CD8-positive, alpha-beta memory T cell (primary cell): ENCODE measurements at regions not wholly inside any gene's neighbourhood (a gene's known extent, or its start where the extent isn't known, plus 50 kb on each side); places are given as distances from the start of the nearest gene placed in this dataset.
"Not testable (repeated sequence)": the region's sequence is repeated elsewhere in the genome, so short reads cannot be mapped to it uniquely, and the experiment has no call there.

Source experiments
- CTCF ChIA-PET: fragments of 350-600 bp; sonication (Branson Sonifier 250); formaldehyde crosslinking; loops from one replicate; lab custom pipeline; 2021; ENCODE audit warnings: antibody characterized with exemption; lab: Charles Lee
- POLR2A ChIA-PET: fragments of 350-600 bp; sonication (Branson Sonifier 250); formaldehyde crosslinking; loops from one replicate; lab custom pipeline; 2021; ENCODE audit warnings: antibody characterized with exemption; lab: Charles Lee
- DNase-seq, 5 donors: peaks; one replicate each; pipeline versions ENCODE4 v3.0.0 to v3.0.0-alpha.2; 2020 to 2022; ENCODE audit warnings: mixed read lengths in 1 of 5
- H3K27ac ChIP-seq: one replicate; pipeline ENCODE4 v1.7.0; 2013; ENCODE audit warnings: low read depth, mild to moderate bottlenecking, low read length, moderate library complexity
- H3K27me3 ChIP-seq: 2 replicates; pipeline ENCODE4 v1.7.0; 2013; ENCODE audit warnings: low read length, mild to moderate bottlenecking; ENCODE audit not compliant: insufficient read depth, poor library complexity, severe bottlenecking
- H3K36me3 ChIP-seq: 2 replicates; pipeline ENCODE4 v1.7.0; 2013; ENCODE audit warnings: mild to moderate bottlenecking, low read length, moderate library complexity; ENCODE audit not compliant: insufficient read depth
- H3K4me1 ChIP-seq: 2 replicates; pipeline ENCODE4 v1.7.0; 2013; ENCODE audit warnings: mild to moderate bottlenecking, low read length, moderate library complexity; ENCODE audit not compliant: insufficient read depth
- H3K4me3 ChIP-seq: 2 replicates; pipeline ENCODE4 v1.7.0; 2013; ENCODE audit warnings: mild to moderate bottlenecking, low read length
- H3K9me3 ChIP-seq: 2 replicates; pipeline ENCODE4 v1.7.0; 2013; ENCODE audit warnings: mild to moderate bottlenecking, low read length
- H3K27ac Mint-ChIP-seq, 8 donors: one replicate each; pipeline ENCODE4 v1.8.0; 2020 to 2021; ENCODE audit warnings: mixed read lengths in 8 of 8, mild to moderate bottlenecking in 6 of 8, inconsistent platforms in 3 of 8, moderate library complexity in 3 of 8
- H3K27me3 Mint-ChIP-seq, 2 donors: one replicate each; pipeline ENCODE4 v1.8.0; 2020 to 2021; ENCODE audit warnings: mixed read lengths in 2 of 2, mild to moderate bottlenecking in 1 of 2, moderate library complexity in 1 of 2
- H3K36me3 Mint-ChIP-seq, 3 donors: one replicate each; pipeline ENCODE4 v1.8.0; 2020 to 2021; ENCODE audit warnings: mixed read lengths in 3 of 3, inconsistent platforms in 1 of 3, mild to moderate bottlenecking in 1 of 3
- H3K4me1 Mint-ChIP-seq, 3 donors: one replicate each; pipeline ENCODE4 v1.8.0; 2020 to 2021; ENCODE audit warnings: mixed read lengths in 3 of 3, inconsistent platforms in 1 of 3, mild to moderate bottlenecking in 1 of 3
- H3K4me3 Mint-ChIP-seq, 7 donors: one replicate each; pipeline ENCODE4 v1.8.0; 2020 to 2021; ENCODE audit warnings: mixed read lengths in 7 of 7, mild to moderate bottlenecking in 6 of 7, moderate library complexity in 4 of 7, inconsistent platforms in 2 of 7
- H3K9me3 Mint-ChIP-seq, 5 donors: one replicate each; pipeline ENCODE4 v1.8.0; 2020 to 2022; ENCODE audit warnings: mixed read lengths in 5 of 5, mild to moderate bottlenecking in 3 of 5, moderate library complexity in 2 of 5, inconsistent platforms in 1 of 5

DNA sequence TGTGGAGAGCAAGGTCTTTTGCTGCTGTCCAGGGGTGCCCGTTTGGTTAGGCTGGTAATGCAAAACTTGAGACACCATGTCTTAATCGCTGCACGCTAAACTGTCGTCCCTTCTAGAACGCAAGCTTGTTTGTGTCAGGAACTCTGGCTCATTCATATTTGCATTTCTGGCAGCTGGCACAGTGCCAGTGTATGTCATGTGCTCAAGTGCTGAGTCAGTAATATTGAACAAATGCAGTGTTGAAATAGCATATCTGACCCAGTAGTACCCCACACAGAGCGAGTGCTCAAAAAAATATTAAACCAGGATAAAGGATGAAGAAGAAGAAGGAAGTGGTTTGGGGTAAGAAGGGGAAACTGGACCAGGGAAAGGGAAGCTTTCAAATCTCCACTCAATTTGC lies 173.4 kb downstream of the ZNF37A start:
- H3K27ac Mint-ChIP-seq, H3K36me3 ChIP-seq, H3K4me3 Mint-ChIP-seq, H3K4me1 ChIP-seq, H3K9me3 ChIP-seq, H3K27me3 ChIP-seq, H3K27me3 Mint-ChIP-seq, H3K4me1 Mint-ChIP-seq, DNase-seq, POLR2A ChIA-PET, H3K36me3 Mint-ChIP-seq, CTCF ChIA-PET, H3K4me3 ChIP-seq, H3K27ac ChIP-seq: not testable (repeated sequence)
- H3K9me3 Mint-ChIP-seq: peaks cover 0 to 16% (median 7%) of the 10 kb centered on the region in 5 donors

DNA sequence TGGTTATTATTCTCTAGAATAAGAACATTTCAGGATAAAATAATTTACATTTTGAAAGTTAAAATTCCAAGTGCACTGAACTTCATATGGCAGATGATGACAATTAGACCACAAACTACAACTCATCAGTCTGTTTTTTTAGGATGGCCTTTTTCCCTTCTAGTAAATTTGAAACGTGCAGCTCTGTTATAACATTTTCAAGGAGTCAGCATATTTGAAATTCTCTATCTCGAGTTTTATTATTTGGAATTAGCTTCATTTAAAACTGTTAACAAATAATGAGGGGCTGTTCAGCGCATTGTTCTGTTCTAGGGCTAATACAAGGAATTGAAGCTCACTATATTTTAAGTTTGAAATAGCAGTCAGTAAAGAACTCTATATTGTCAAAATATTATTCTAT lies 176.9 kb downstream of the ZNF37A start:
- POLR2A ChIA-PET, H3K9me3 ChIP-seq, H3K27ac Mint-ChIP-seq, H3K4me1 ChIP-seq, H3K27ac ChIP-seq, H3K4me1 Mint-ChIP-seq, CTCF ChIA-PET, H3K36me3 ChIP-seq, H3K36me3 Mint-ChIP-seq, H3K4me3 ChIP-seq, H3K27me3 ChIP-seq, H3K27me3 Mint-ChIP-seq, H3K4me3 Mint-ChIP-seq, DNase-seq: not testable (repeated sequence)
- peaks cover 0 to 11% (median 4%) of the 10 kb centered on the region in 5 donors for H3K9me3 Mint-ChIP-seq

DNA sequence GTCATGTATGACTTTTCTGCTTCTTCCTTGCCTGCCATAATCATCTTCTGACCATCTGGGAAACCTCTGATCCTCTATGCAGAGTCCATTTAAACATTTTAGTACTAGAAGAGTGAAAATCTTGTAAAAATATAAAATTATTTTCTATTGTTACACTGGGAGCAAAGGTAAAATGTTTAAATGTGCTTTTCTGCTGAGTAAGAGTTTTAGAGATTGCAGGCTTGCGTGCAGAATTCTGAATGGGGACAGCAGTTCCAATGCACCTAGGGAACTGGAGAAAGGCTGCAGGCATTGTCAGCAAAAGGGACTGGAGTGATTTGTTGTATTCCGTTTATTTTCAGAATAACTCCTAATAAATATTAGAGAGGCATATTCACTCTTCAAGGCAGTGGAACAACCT lies 180.7 kb downstream of the ZNF37A start:
- H3K27ac Mint-ChIP-seq, H3K4me1 ChIP-seq, H3K27me3 Mint-ChIP-seq, POLR2A ChIA-PET, H3K4me3 ChIP-seq, DNase-seq, H3K4me3 Mint-ChIP-seq, H3K36me3 ChIP-seq, H3K4me1 Mint-ChIP-seq, H3K27me3 ChIP-seq, CTCF ChIA-PET, H3K9me3 Mint-ChIP-seq, H3K9me3 ChIP-seq, H3K27ac ChIP-seq, H3K36me3 Mint-ChIP-seq: not testable (repeated sequence)

DNA sequence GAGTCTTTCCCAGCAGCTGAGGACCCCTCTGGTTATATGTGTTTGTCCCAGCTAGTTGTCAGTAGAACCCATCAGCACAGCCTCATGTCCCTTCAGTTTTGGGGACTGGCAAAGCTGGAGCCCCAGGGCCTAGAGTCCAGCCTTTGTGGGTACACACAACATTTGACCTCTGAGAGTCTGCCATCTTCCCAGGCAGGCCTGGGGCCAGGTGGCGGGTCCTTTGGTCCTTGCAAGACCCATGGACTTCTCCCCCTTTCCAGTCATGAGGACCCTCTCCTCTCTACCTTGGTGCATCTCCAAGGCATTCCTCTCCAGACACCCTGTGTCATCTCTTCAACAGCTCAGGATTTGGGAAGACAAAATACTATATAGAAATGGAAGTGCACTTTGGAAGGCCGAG lies 198.4 kb downstream of the ZNF37A start:
- H3K27me3 ChIP-seq, POLR2A ChIA-PET, H3K4me1 Mint-ChIP-seq, H3K4me3 Mint-ChIP-seq, DNase-seq, H3K36me3 Mint-ChIP-seq, H3K27ac ChIP-seq, H3K4me1 ChIP-seq, H3K9me3 ChIP-seq, CTCF ChIA-PET, H3K4me3 ChIP-seq, H3K9me3 Mint-ChIP-seq, H3K36me3 ChIP-seq, H3K27ac Mint-ChIP-seq, H3K27me3 Mint-ChIP-seq: not testable (repeated sequence)

DNA sequence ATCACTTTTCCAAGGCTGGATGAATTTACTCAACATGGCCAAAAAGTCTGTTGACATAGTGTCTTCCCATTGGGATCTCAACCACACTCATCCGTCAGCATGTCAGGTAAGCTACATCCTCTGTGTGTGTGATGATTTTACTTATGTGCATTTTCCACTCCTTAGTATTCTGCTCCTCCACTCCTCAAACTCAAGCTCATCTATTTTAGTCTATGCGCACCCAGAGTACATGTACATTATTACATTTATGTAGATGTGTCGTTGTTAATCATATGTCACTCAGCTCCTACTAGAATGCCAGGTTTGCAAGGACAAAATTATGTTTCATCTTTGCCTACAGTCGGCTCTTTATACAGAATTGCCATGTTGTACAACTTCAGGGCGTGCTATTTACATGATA lies 216.0 kb downstream of the ZNF37A start:
- H3K36me3 ChIP-seq, H3K27ac ChIP-seq, H3K4me1 Mint-ChIP-seq, H3K4me3 ChIP-seq, POLR2A ChIA-PET, H3K9me3 Mint-ChIP-seq, H3K27me3 ChIP-seq, H3K27ac Mint-ChIP-seq, H3K27me3 Mint-ChIP-seq, H3K4me3 Mint-ChIP-seq, H3K4me1 ChIP-seq, DNase-seq, H3K36me3 Mint-ChIP-seq, H3K9me3 ChIP-seq, CTCF ChIA-PET: not testable (repeated sequence)

DNA sequence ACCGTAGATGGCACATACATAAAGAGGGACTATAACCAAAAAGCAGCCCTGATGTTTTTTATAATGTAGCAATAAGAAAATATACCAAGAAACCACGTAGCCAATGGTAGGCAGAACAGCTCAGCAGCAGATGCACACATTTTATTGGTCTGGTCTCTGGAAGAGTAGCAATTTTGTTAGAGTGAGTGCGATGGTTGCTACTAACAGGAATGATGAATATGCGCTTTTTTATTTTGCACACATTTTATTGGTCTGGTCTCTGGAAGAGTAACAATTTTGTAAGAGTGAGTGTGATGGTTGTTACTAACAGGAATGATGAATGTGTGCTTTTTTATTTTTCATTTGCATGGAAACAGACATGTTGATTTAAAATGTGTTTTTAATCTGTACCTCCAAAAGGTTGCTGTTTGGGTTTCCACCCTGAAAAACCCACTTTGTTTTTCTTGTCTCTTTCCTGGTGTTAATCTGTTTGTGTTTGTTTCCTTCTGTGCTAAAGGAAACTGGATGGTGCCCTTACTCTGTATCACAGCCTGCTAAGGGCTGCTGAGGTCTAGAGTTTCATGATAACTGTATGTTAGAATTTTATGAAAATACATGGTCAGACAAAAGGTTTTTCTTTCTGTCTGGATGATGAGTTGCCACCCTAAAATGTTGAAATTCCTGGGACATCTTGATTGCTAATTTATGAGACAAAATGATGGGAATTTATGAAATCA lies 221.1 kb downstream of the ZNF37A start:
- H3K36me3 Mint-ChIP-seq, POLR2A ChIA-PET, H3K27ac Mint-ChIP-seq, H3K4me1 ChIP-seq, DNase-seq, CTCF ChIA-PET, H3K4me1 Mint-ChIP-seq, H3K27me3 Mint-ChIP-seq, H3K4me3 Mint-ChIP-seq, H3K9me3 ChIP-seq, H3K36me3 ChIP-seq, H3K27me3 ChIP-seq, H3K4me3 ChIP-seq, H3K27ac ChIP-seq, H3K9me3 Mint-ChIP-seq: not testable (repeated sequence)

DNA sequence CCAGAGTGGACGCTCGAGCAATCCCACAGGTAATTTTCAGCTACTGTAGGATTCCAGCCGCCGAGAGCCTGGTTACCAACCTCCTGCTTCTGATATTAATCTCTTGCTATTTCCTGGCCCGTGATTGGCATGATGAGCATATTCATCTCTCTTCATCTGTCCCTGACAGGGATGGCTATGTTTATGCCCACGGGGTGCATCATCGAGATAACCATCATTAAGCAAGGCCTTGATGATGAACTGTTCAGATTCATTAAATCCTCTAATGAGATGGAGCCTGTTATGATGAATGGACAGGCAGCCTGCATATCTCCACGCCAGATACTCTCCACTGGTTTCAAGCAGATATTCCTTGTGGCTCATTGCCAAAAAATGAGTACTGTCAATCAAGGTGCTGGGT lies 227.3 kb downstream of the ZNF37A start:
- POLR2A ChIA-PET, H3K9me3 Mint-ChIP-seq, H3K27me3 ChIP-seq, H3K9me3 ChIP-seq, CTCF ChIA-PET, H3K4me3 ChIP-seq, H3K4me1 Mint-ChIP-seq, H3K36me3 Mint-ChIP-seq, H3K4me3 Mint-ChIP-seq, H3K4me1 ChIP-seq, DNase-seq, H3K27ac ChIP-seq, H3K36me3 ChIP-seq, H3K27me3 Mint-ChIP-seq, H3K27ac Mint-ChIP-seq: not testable (repeated sequence)

DNA sequence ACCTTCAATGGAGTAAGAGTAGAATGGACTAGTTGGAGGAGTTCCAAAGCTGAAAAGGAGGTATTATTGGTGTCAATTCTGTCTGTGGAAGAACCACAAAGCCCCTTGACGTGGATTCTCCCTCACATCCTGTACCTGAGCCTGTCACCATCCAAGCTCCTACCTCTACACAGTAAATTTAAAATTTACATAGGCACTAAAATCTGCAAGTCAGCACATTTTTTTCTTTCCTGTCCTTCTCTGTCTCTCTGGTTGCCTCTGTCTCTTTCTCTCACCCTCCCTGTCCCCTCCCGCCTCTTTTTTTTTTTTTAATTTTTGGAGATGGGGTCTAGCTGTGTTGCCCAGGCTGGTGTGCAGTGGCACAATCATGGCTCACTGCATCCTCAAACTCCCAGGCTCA lies 236.2 kb downstream of the ZNF37A start:
- H3K36me3 Mint-ChIP-seq, H3K27ac Mint-ChIP-seq, H3K36me3 ChIP-seq, H3K27me3 ChIP-seq, H3K4me1 ChIP-seq, H3K9me3 Mint-ChIP-seq, DNase-seq, H3K4me3 ChIP-seq, H3K4me3 Mint-ChIP-seq, H3K4me1 Mint-ChIP-seq, H3K9me3 ChIP-seq, H3K27me3 Mint-ChIP-seq, POLR2A ChIA-PET, H3K27ac ChIP-seq, CTCF ChIA-PET: not testable (repeated sequence)

DNA sequence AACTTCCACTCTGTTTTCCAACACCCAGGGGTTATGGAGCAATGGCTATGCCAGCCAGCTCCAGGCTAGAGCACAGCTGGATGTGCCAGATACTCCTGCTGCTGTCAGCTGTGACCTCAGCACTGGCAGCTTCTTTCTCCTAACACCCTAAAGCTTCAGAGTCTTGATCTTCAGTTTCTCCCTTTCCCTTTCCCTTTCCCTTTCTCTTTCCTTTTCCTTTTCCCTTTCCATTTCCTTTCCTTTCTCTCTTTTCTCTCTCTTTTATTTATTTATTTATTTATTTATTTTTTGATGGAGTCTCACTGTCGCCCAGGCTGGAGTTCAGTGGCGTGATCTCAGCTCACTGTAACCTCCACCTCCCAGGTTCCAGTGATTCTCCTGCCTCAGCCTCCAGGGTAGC lies 237.0 kb downstream of the ZNF37A start:
- H3K36me3 ChIP-seq, H3K27ac ChIP-seq, H3K4me3 Mint-ChIP-seq, H3K27me3 ChIP-seq, H3K4me1 ChIP-seq, H3K27ac Mint-ChIP-seq, H3K36me3 Mint-ChIP-seq, H3K4me3 ChIP-seq, H3K27me3 Mint-ChIP-seq, H3K9me3 Mint-ChIP-seq, CTCF ChIA-PET, DNase-seq, H3K9me3 ChIP-seq, POLR2A ChIA-PET, H3K4me1 Mint-ChIP-seq: not testable (repeated sequence)
